Liver (tissue), 3 donors: ENCODE measurements at regions not wholly inside any gene's neighbourhood (a gene's known extent, or its start where the extent isn't known, plus 50 kb on each side); places are given as distances from the start of the nearest gene placed in this dataset.

Experiments
- RXRA ChIP-seq, 2 donors: IDR thresholded peaks; 2 replicates each; pipeline ENCODE4 v1.6.1; 2017 to 2018; ENCODE audit warnings: antibody characterized with exemption in 2 of 2, mild to moderate bottlenecking in 1 of 2
- SP1 ChIP-seq: IDR thresholded peaks from 2 replicates; pipeline ENCODE4 v1.6.1; 2018; ENCODE audit warnings: antibody characterized with exemption, mild to moderate bottlenecking
- YY1 ChIP-seq: IDR thresholded peaks from 2 replicates; pipeline ENCODE4 v1.6.1; 2016; ENCODE audit warnings: antibody characterized with exemption, mild to moderate bottlenecking
- TF ChIP-seq, protein P1 (sequence below): fragments of 150-350 bp; IDR thresholded peaks from 2 replicates; pipeline ENCODE4 v1.5.1; 2017; ENCODE audit warnings: improper control_type of control experiment, low read depth, low read length; ENCODE audit not compliant: missing input control
- donor health status: healthy.
- donor health status: healthy.

DNA sequence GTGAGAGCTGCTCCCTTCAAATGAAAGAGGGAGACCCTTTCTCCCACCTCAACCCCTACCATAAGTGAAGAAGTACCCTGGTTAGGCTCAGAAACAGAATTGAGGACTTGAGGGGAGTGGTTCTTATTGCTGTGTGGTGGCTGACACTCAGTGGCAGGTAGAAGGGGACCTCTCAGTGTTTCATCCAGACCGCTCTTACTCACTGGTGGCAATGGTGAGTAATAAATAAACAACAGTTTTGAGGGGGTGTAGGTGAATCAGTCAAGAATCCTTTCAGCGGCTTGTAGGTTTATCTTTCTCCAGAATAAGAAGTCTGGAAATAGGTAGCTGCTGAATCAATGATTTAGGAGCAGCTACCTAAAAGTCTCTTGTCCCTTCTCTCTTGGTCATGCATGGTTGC is 403.4 kb upstream of the B3GAT1 start:
- TF ChIP-seq YY1: no peak
- TF ChIP-seq, protein P1, sequence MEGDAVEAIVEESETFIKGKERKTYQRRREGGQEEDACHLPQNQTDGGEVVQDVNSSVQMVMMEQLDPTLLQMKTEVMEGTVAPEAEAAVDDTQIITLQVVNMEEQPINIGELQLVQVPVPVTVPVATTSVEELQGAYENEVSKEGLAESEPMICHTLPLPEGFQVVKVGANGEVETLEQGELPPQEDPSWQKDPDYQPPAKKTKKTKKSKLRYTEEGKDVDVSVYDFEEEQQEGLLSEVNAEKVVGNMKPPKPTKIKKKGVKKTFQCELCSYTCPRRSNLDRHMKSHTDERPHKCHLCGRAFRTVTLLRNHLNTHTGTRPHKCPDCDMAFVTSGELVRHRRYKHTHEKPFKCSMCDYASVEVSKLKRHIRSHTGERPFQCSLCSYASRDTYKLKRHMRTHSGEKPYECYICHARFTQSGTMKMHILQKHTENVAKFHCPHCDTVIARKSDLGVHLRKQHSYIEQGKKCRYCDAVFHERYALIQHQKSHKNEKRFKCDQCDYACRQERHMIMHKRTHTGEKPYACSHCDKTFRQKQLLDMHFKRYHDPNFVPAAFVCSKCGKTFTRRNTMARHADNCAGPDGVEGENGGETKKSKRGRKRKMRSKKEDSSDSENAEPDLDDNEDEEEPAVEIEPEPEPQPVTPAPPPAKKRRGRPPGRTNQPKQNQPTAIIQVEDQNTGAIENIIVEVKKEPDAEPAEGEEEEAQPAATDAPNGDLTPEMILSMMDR: no peak
- no peak for TF ChIP-seq SP1
- TF ChIP-seq RXRA (IDR thresholded peaks at IDR 0.05): no peak
